ENCODE measurements at regions not wholly inside any gene's neighbourhood (a gene's known extent, or its start where the extent isn't known, plus 50 kb on each side); places are given as distances from the start of the nearest gene placed in this dataset.

DNA sequence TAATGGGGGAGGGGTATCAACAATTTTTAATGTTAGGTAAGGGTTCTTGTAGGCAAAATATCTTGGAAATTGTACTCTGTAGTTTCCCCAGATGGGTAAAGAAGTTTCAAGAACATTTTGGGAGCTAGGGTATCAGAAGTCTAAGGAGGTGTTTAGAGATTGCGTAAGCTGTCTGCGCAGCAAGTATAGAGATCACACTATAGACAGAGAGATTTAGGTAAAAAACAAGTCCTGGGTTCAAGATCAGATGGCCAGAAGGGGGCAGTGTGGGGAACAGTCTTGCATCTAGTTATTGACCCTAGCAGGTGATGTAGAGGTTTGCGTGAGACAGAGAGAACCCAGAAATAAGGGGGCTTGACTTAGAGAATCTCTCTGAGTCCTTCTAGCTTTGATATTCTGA lies 80.8 kb downstream of the S1PR1 start:
- no peak for DNase-seq (ENCODE audit: low spot score)

DNA sequence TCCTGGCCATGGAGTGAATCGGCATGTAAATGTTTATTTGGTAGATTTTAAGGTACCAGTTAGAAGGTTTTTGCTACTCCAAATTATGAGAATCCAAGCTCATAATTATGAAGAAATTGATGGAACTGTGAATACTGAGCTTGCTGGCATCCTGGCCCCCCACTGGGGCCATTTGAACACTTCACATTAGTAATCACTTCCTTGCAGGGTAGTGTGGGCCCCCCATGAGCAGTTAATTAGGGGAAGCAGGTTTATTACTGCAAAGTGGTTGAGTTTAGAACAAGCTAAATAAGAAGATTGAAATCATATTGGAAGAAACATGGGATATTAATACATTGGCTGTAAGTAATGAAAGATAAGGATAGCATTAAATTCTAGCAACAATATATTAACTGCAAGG lies 86.7 kb downstream of the S1PR1 start:
- DNase-seq (ENCODE audit: low spot score): no peak

DNA sequence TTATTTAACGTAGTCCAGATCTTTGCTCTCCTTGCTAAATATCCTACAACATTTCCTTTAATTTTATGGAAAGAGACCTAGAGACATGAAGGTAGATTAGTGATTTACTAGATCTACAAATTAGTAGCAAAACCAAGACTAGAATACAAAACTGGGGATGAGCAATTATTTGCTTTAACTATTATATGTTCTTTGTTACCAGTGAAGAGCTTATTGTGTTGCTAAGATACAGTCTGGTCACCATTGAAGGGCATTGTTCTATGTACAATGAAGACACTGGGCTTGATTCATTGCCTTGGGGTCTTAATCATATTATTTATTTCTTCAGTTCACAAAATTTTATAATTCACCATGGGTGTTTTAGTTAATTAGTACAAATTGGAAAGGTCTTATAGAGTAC lies 88.3 kb downstream of the S1PR1 start:
- no peak for DNase-seq (ENCODE audit: low spot score)

DNA sequence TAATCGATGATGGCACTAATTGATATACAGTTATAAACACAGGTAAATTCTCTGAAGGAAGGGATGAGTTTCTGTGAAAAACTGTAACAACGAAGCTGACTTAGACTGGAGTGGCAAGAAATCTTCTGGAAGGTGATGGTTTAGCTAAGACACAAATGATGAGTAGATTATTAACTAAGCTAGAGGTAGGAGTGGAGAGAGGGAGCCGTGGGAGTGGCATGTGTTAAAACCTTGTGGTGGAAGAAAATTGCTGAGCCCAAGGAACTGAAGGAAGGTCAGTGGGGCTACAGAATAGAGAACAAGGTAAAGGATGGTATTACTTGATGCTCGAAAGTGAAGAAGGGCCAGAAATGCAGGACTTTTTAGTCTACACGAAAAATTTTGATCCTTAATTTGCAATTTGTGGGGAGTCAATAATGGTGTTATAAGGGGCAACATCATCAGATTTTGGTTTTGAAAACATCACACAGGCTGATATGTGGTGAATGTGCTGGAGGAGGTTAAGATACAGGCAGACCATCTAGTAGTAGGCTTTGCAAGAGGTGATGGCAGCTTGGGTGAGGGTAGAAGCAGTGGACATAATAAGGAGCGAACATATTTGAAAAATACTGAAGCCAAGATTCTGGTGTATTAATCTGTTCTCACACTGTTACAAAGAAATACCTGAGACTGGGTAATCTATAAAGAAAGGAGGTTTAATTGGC lies 93.8 kb downstream of the S1PR1 start:
- DNase-seq (ENCODE audit: low spot score): peak; percentile 43

DNA sequence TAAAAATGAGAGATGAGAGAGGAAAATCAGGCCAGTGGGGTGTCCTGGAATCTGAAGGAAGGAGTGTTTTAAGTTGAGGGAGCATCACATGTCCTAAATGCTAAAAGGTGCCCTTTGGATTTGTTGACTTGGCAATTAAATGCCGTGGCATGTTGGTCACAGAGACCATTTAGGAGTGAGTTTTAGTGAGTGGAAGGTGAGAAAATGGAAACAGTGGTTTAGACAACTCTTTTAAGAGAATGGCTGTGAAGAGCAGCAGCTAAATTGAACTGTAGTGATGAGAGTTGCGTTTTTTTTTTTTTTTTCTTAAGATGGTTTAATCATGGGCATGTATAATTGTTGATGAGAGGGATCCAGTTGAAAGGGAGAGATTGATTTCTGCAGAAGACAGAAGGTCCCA lies 95.0 kb downstream of the S1PR1 start:
- DNase-seq (ENCODE audit: low spot score): no peak

DNA sequence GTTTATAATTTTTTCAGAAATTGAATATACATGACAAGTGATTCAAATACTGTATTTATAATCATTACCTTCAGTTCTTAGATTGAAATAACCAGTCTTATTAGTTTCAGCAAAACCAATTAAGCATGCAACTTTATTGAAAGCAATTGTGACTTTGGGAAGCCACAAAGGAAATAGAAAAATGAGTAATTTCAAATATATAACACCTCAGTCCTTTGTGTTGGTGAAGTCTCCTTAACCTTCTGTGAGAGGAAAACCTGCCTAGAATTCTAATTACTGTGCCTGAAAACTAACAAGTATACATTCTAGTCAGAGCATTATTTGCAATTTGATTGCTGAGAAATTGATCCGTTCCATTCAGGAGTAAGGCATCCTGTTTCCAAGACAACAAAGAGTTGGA lies 95.8 kb downstream of the S1PR1 start:
- no peak for DNase-seq (ENCODE audit: low spot score)

DNA sequence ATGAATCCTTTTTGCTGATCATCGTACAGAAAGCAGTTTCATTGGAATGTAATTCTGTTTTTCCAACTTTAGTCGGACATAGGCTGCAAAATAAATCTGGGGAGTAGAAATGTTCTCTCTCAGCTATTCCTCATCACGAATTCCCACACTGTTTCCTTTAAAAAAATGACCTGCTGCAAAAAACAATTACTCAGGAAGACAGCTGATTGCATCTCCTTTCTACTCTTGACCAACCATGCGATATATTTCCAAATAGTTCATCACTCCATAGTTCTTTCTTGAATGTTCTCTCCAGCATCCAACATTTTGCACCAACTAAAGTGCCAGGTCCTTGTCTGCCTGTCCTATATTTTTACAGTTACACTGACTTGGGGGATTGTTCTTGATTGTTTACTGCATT lies 96.4 kb downstream of the S1PR1 start:
- DNase-seq (ENCODE audit: low spot score): peak; percentile 38

DNA sequence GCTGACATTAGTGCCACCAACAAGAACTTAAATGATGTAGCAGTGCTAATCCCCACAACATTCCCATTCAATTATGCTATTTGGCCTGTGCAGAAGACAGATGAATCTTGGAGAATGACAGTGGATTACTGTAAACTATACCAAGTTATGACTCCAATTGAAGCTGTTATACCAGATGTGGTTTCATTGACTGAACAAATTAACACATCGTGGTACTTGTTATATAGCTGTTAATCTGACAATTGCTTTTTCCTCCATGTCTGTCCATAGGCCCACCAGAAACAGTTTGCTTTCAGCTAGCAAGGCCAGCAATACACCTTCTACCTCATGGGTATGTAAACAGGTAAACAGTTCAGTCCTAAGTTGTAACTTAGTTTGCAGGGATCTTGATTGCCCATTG lies 101.1 kb downstream of the S1PR1 start:
- no peak for DNase-seq (ENCODE audit: low spot score)

DNA sequence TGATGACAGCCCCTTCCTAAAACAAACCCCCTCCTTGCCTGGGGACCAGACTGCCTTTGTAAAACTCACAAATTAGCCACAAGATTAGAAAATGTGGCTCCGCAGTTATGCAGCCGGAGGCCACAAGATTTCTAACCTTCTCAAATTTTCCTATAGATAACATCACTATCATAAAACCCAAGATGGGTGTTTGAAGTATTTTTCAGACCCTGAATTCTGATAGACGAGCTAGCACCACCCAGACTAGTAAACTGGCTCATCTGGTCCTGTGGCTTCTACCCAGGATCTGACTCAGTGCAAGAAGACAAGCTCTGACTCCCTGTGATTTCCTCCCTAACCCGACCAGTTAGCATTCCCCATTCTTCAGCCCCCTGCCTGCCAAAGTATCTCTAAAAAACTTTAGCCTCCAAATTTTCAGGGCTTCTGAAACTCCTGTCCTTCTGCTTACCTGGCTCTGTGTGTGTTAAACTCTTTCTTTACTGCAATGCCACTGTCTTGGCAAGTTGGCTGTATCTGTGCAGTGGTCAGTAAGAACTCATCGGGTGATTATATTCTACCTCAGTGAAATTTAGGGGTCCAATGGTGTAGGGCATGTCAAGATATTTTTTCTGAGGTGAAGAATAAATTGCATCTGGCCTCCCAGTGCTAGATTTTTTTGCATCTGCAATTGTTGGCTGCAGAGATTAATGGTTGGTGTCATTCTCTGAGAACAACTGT lies 102.1 kb downstream of the S1PR1 start:
- no peak for DNase-seq (ENCODE audit: low spot score)

DNA sequence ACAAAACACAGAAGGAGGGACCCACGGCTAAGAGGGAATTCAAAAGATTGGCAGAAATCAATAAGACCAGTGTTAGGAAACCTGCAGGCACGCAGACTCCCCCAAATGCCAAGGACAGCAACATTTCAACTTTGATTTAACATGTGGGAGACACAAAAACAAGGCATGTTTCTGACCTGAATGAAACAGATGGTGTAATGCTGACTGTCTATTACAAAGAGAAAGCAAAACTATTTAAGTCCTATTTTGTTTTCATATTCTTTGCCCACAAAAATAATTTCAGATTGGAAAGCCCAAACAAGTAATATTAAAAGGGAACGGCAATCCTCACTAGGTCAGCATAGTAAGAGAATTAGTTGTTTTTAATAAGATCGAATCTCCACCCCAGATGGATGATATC lies 107.9 kb downstream of the S1PR1 start:
- no peak for DNase-seq (ENCODE audit: low spot score)

DNA sequence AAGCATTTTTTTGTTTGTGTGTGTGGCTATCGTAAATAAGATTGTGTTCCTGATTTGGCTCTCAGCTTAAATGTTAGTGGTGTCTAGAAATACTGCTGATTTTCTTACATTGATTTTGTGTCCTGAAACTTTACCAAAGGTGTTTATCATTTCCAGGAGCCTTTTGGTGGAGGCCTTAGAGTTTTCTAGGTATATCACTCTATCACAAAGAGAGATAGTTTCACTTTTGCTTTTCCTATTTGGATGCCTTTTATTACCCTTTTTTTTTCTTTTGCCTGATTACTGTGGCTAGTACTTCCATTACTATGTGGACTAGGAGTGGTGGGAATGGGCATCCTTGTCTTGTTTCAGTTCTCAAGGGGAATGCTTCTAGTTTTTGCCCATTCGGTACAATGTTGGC lies 109.6 kb downstream of the S1PR1 start:
- DNase-seq (ENCODE audit: low spot score): no peak

DNA sequence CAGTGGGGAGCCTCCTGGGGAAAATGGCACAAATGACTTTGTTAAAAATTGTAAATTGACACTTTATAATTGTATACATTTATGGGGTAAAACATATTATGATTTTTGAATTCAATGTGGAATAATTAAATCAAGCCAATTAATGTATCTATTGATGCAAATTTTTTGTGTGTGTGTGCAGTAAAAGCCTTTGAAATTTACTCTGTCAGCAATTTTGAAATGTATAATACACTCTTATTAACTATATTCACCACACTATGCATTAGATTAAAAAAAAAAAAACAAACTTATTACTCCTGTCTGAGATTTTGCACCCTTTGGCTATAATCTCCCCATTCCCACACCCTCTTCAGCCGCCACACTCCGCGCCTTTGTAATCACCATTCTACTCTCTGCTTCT lies 119.2 kb downstream of the S1PR1 start:
- no peak for DNase-seq (ENCODE audit: low spot score)

DNA sequence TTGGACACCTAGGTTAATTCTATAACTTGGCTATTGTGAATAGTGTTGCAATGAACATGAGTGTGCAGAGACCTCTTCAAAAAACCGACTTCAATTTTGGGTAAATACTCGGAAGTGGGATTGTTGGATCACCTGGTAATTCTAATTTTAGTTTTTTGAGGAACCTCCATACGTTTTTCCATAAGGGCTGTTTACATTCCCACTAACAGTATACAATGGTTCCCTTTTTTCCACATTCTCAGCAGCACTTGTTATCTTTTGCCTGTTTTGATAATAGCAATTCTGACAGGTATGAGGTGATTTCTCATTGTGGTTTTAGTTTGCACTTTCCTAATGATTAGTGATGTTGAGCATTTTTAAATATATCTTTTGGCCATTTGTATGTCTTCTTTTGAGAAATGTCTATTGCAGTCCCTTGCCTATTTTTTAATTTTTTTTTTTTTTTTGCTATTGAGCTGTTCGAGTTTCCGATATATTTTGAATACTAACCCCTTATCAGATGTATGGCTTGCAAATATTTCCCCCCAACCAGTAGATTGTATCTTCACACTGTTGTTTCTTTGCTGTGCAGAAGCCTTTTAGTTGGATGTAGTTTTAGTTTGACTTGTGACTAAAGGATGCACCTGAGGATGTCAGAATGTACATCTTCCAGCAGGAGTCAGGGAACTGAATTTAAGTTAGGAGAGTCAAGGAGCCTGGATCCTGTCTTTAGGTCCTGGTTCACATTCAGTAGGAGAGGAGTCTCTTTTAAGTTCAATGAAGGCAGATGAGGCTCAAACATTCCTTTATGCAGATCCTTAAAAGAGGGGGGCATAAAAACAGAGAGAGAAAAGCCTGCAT lies 120.0 kb downstream of the S1PR1 start:
- no peak for DNase-seq (ENCODE audit: low spot score)

DNA sequence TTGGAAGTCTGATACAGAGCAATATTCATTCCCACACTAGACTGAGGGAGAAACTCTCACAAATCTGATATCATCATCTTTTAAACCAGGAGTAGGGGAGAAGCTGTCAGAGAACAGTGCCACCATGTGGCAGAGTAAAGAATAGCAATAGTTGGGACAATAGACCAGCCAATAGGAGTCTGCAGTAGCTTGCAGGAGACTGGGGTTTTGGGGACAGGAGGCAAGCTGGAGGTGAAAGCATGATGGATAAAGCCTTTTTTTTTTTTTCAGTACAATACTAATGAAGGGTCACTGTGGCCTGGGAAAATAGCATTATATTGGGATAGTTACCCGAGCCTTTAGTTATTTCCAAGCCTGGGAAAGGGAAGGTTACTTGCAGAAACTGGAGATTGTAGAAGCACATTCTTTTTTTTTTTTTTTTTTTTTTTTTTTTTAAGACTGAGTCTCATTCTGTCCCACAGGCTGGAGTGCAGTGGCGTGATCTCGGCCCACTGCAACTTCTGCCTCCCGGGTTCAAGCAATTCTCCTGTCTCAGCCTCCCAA lies 120.7 kb downstream of the S1PR1 start:
- DNase-seq (ENCODE audit: low spot score): peak; percentile 79

DNA sequence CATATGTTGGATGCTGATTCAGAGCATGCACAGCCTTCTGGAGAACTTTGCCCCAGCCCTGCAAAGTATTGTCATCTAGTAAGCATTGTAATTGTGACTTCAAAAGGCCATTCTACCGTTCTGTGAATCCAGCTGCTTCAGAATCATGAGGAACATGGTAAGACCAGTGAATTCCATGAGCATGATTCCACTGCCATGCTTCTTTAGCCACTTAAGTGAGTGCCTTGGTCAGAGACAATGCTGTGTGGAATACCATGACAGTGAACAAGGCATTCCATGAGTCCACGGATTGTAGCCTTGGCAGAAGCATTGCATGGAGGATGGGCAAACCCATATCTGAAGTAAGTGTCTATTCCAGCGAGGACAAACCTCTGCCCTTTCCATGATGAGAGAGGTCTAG lies 123.7 kb downstream of the S1PR1 start:
- peak; percentile 15 for DNase-seq (ENCODE audit: low spot score)

DNA sequence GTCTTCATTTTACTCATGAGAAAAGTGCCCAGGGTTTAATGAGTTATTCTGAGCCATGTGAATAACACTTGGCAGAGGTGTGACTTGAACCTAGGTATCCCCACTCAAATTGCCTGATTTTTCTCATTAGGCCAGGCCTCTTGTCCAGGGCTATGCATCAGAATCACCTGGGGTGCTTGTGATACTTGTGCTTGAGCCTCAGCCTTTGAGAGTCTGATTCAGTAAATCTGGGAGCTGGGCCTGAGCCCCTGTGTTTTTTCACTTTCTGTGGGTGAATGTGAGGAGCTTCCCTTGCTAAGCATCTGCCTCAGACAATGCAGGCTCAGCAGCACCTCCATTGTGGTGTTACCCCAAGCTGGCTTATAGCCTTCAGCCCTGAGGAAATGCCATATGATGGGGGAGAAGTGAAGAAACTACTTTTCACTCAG lies 127.1 kb downstream of the S1PR1 start:
- no peak for DNase-seq (ENCODE audit: low spot score)

DNA sequence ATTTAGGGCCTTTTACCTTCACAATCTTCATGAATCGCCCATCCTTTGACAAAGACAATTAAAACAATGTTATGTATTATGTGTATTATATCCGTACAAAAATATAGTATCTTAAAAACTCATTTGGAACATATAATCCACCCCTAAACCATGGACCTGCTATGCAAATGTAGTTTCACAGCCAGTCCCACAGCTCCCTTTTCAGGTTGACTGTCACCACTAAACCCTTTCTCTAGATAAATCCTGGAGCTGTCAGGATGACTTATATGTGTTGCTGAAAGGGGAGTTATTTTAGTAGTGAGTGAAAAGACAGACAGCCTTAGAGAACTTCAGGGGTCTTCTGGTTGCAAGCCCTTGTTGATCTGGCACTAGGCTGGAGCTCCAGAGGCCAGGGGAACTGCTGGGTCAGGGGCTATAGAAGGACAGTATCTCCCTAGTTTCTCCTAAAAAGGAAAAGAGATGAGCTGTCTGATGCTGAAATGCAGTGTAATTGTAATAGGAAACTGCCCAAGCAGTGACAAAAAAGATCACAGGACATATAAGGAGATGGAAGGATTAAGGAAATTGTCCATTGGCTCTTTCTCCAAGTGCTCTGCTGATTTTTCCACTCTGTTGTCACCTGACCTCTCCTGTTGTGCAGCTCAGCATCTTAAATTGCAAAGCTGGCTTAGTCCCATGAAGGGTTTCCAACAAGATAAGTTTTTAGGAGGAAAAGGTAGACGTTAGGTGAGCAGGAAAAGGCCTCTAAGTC lies 127.7 kb downstream of the S1PR1 start:
- no peak for DNase-seq (ENCODE audit: low spot score)

DNA sequence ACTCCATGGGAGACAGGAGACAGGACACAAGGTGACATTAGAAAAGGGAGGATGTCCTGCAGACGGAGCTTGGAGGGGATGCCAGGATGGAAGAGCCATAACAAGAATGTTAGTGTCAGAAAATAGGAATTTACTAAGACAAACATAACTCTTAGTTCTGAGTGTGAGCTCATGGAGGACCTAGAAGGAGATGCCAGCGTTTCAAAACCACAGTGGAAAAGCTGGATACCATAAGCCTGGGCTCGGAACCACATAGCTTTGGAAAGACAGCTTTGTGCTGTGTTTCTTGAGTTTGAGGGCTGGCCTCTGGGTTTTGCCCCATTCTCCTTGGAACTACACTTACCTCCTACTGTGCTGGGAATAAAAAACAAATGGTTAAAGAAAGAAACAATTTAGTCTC lies 128.4 kb downstream of the S1PR1 start:
- no peak for DNase-seq (ENCODE audit: low spot score)

DNA sequence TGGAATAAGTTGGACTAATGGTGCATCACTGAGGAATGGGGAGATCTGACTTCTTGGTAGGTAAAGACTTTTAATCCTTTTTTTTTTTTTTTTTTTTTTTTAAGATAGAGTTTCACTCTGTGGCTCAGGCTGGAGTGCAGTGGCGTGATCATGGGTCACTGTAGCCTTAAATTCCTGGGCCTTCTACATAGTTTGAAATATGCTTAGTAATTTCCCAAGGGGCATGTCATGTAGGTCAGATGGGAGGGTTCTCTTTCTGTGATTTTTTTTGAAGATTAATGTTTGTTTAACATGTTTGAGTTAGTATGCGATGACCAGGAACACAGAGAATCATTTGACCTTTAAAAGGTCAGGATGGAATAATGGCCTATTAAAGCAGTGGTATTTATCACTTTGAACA lies 129.1 kb downstream of the S1PR1 start:
- DNase-seq (ENCODE audit: low spot score): no peak

DNA sequence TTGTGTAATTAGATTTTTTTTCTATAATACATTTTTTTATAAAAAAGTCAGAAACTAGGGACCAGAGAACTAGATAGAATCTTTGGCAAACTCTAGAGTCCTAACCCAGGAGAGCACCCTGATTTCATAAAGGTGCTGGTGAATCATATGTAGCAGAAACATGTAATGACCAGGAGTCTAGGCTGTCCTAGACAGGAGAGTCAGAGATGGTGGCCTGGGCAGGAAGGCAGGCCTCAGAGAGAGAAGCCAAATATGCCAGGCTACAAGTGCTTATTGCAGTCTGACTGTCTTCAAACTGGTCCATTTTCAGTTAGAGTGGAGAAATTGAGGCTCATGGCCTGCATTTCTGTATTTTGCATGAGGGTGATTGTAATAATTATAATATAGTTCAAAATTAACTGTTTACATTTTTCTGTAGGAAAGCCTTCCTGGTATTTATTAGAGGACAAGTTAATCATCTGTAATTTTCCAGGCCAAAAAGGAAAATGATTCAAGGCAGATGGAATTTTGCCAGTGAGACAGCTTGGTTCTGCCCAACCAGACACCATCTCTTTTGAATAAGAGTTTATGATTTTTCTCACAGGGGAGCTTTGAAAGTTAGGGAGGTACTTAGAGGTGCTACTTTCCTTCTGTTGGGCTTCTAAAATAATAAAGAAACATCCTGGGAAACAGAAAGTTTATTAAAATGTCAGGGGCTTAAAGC lies 129.8 kb downstream of the S1PR1 start:
- DNase-seq (ENCODE audit: low spot score): peak; percentile 75

DNA sequence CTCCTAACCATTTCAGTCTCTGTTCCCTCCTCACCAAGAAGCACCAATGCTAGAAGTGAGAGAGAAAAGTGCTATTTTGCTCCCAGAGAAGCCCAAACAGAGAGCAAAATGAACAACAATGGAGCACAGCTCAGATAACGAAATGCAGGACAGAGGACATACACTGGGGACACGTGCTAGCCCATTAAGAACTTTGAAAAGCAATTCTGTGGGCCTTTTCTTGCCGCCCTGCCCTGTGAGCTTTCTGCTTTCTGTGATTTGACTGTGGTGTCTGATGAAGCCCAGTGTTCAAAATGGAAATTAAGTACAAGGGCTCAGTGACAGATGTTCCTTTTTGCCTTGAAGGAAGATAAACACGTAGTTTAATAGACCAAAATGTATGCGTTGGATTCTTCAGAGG lies 130.8 kb downstream of the S1PR1 start:
- no peak for DNase-seq (ENCODE audit: low spot score)
